ENCODE measurements at regions not wholly inside any gene's neighbourhood (a gene's known extent, or its start where the extent isn't known, plus 50 kb on each side); places are given as distances from the start of the nearest gene placed in this dataset.

DNA sequence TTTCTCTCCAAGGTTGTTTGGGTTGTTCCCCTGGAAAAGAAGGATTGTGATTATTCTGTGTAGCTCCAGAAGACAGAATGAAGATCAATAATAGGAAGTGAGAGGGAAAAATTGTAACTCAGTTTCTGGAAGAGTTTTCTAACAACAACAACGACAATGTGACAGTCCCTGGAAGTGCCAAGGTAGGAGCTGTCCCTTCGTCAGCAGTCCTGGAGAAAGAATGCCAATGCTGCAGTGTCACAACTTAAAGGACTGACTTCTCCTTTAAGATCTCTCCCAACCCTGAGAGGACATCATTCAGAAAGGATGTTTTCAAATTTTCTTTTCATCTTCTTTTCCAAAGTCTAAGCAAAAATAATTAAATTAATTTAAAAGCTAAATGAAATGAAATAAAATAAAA, 136.4 kb upstream of the GAP43 start:
- TF ChIP-seq CTCF (IDR thresholded peaks at IDR 0.05), result no peak
- TF ChIP-seq POLR2A (IDR thresholded peaks at IDR 0.05), result no peak

Measured in stomach (tissue), 4 donors.